ENCODE measurements at regions not wholly inside any gene's neighbourhood (a gene's known extent, or its start where the extent isn't known, plus 50 kb on each side); places are given as distances from the start of the nearest gene placed in this dataset.

GRCh38 chr10:28367413-28367812 is 64.5 kb upstream of the MPP7 start:
- ChIA-PET CTCF (no interaction called here), POLR2A (no interaction called here)
- intact Hi-C loops (cut with micrococcal nuclease; ENCODE audit: unreplicated experiment): no loop called here
- Histone ChIP-seq H3K27ac (ENCODE audit: low read length) (no peak overlapping the region), H3K9me3 (ENCODE audit: control insufficient read depth, insufficient read depth, low read depth, low read length) (no peaks in the 10 kb centered on the region), H3K27me3 (ENCODE audit: control insufficient read depth, insufficient read depth, low read length) (no peaks in the 10 kb centered on the region), H3K4me3 (ENCODE audit: low read depth in 2 of 2, low read length in 2 of 2) (no peak overlapping the region), H3K4me1 (ENCODE audit: control insufficient read depth, insufficient read depth, low read length) (no peaks in the 10 kb centered on the region), H3K36me3 (ENCODE audit: control insufficient read depth, insufficient read depth, low read length) (no peaks in the 10 kb centered on the region)
- ATAC-seq (no peak), DNase-seq (ENCODE audit: low read depth, low spot score) (no peak)
- no TSS peak for BruUV-seq (replicated peaks)
- in situ Hi-C loops (cut with HindIII; ENCODE audit: low pct_unique_long_range_greater_than_20kb, low sequenced_read_pairs): no loop called here
- TF ChIP-seq REST (IDR thresholded peaks at IDR 0.05; ENCODE audit: insufficient read depth in 1 of 2, low read depth in 2 of 2, low read length in 1 of 2): no peak
- TF ChIP-seq SIN3A (IDR thresholded peaks at IDR 0.05; ENCODE audit: borderline replicate concordance, insufficient read depth, low read depth, low read length): no peak
- TF ChIP-seq TCF7L2 (IDR thresholded peaks at IDR 0.05; ENCODE audit: low read depth, low read length): no peak
- no peak for TF ChIP-seq POLR2AphosphoS5 (IDR thresholded peaks at IDR 0.05; ENCODE audit: low read depth, low read length)
- no peak for TF ChIP-seq CTCF (IDR thresholded peaks at IDR 0.05)

- Histone ChIP-seq H3K9me3 (ENCODE audit: control insufficient read depth, insufficient read depth, low read depth, low read length) (no peaks in the 10 kb centered on the region), H3K27me3 (ENCODE audit: control insufficient read depth, insufficient read depth, low read length) (no peaks in the 10 kb centered on the region), H3K36me3 (ENCODE audit: control insufficient read depth, insufficient read depth, low read length) (no peaks in the 10 kb centered on the region), H3K27ac (ENCODE audit: low read length) (no peak overlapping the region), H3K4me1 (ENCODE audit: control insufficient read depth, insufficient read depth, low read length) (no peaks in the 10 kb centered on the region), H3K4me3 (ENCODE audit: low read depth in 2 of 2, low read length in 2 of 2) (no peak overlapping the region)
- ChIA-PET POLR2A (no interaction called here), CTCF (no interaction called here)
- BruUV-seq (replicated peaks): no TSS peak
- no peak for TF ChIP-seq SIN3A (IDR thresholded peaks at IDR 0.05; ENCODE audit: borderline replicate concordance, insufficient read depth, low read depth, low read length)
- no peak for TF ChIP-seq CTCF (IDR thresholded peaks at IDR 0.05)
- TF ChIP-seq TCF7L2 (IDR thresholded peaks at IDR 0.05; ENCODE audit: low read depth, low read length): no peak
- TF ChIP-seq POLR2AphosphoS5 (IDR thresholded peaks at IDR 0.05; ENCODE audit: low read depth, low read length): no peak
- no peak for TF ChIP-seq REST (IDR thresholded peaks at IDR 0.05; ENCODE audit: insufficient read depth in 1 of 2, low read depth in 2 of 2, low read length in 1 of 2)
- intact Hi-C loops (cut with micrococcal nuclease; ENCODE audit: unreplicated experiment) (no loop called here), in situ Hi-C loops (cut with HindIII; ENCODE audit: low pct_unique_long_range_greater_than_20kb, low sequenced_read_pairs) (no loop called here)
- DNase-seq (ENCODE audit: low read depth, low spot score) (no peak), ATAC-seq (no peak)
Measured at GRCh38 chr10:28367929-28368484, 65.1 kb upstream of the MPP7 start.

Measured in Panc1 (cell line).